Psoas muscle (tissue), 7 donors: ENCODE measurements at regions not wholly inside any gene's neighbourhood (a gene's known extent, or its start where the extent isn't known, plus 50 kb on each side); places are given as distances from the start of the nearest gene placed in this dataset.

ENCODE experiments used
- ATAC-seq, 4 donors: fragments of 200-7000 bp; cut with Tn5 transposase; one replicate each; pipeline ENCODE4 v1.9.1; 2020; ENCODE audit warnings: moderate library complexity in 3 of 4, mild to moderate bottlenecking in 2 of 4
- DNase-seq, 2 donors: peaks; one replicate each; pipeline ENCODE4 v3.0.0-alpha.2; 2020
- H3K27ac ChIP-seq: fragments of 200-600 bp; one replicate; pipeline ENCODE4 v1.8.0; 2022
- H3K27me3 ChIP-seq, 3 donors: fragments of 200-600 bp in 1 of 3; one replicate each; pipeline versions ENCODE4 v1.6.1 to v1.8.0; 2013 to 2022; ENCODE audit warnings: low read length in 2 of 3, mild to moderate bottlenecking in 2 of 3, moderate library complexity in 1 of 3; ENCODE audit not compliant: insufficient read depth in 3 of 3
- H3K36me3 ChIP-seq, 2 donors: fragments of 200-600 bp in 1 of 2; one replicate each; pipeline versions ENCODE4 v1.6.1 to v1.8.0; 2013 to 2022; ENCODE audit warnings: low read depth in 1 of 2, mild to moderate bottlenecking in 1 of 2, moderate library complexity in 1 of 2; ENCODE audit not compliant: insufficient read depth in 1 of 2
- H3K4me1 ChIP-seq: fragments of 200-600 bp; one replicate; pipeline ENCODE4 v1.8.0; 2022
- H3K4me3 ChIP-seq: fragments of 200-600 bp; one replicate; pipeline ENCODE4 v1.8.0; 2022; ENCODE audit warnings: mild to moderate bottlenecking
- H3K9me3 ChIP-seq: fragments of 200-600 bp; one replicate; pipeline ENCODE4 v1.8.0; 2022
- CTCF ChIP-seq: fragments of 200-600 bp; IDR thresholded peaks from one replicate; pipeline ENCODE4 v1.8.0; 2022; ENCODE audit warnings: antibody characterized with exemption
- WGBS, 3 donors: extraction: QIAGEN DNeasy Blood & Tissue Kit; methylation state at CpG; one replicate each; pipeline versions ENCODE4 v1.1.6 to v1.1.7; 2013; 5-methylcytosine and 5-hydroxymethylcytosine counted together
- intact Hi-C, 2 donors: fragments of 100-400 bp; cut with DNase I; formaldehyde crosslinking; loops; one replicate each; pipeline versions ENCODE4 v1.11.0 to v1.14.2; 2022
- donor health status: healthy with polysubstance abuse.
- donor health status: DM: no; HTN: no; CAD: no; lungs with moderate emphysema.
- donor health status: Bipolar disorder and iron deficiency.
- donor health status: healthy.
- donor health status: DM: yes; HTN: yes; CAD: no.
- donor health status: DM: no; HTN: no; CAD: no.
- donor health status: DM: yes; HTN: yes; CAD: no.

GRCh38 chr1:194194724-194195123 is 1008.3 kb upstream of the B3GALT2 start:
- DNase-seq (no peak), ATAC-seq (no peak)
- Histone ChIP-seq H3K4me3 (no peak overlapping the region), H3K27me3 (no peaks in the 10 kb centered on the region), H3K27ac (no peak overlapping the region), H3K9me3 (no peaks in the 10 kb centered on the region), H3K36me3 (no peaks in the 10 kb centered on the region), H3K4me1 (no peaks in the 10 kb centered on the region)
- TF ChIP-seq CTCF: no peak
- WGBS, 3 donors: 91 to 98% (median 92%) methylated on average over 2 of the region's 2 CpGs
- intact Hi-C loops: no loop called here

- peaks cover 4% of the 10 kb centered on the region for H3K9me3 ChIP-seq
- no peaks in the 10 kb centered on the region for H3K4me1 ChIP-seq
- H3K27ac ChIP-seq: no peak overlapping the region
- intact Hi-C loops: no loop called here
- H3K27me3 ChIP-seq: no peaks in the 10 kb centered on the region
- DNase-seq: no peak
- no peak for TF ChIP-seq CTCF
- no peak for ATAC-seq
- H3K4me3 ChIP-seq: no peak overlapping the region
- no peaks in the 10 kb centered on the region for H3K36me3 ChIP-seq
These were observed 998.6 kb upstream of the B3GALT2 start for GRCh38 chr1:194184974-194185373.

DNA sequence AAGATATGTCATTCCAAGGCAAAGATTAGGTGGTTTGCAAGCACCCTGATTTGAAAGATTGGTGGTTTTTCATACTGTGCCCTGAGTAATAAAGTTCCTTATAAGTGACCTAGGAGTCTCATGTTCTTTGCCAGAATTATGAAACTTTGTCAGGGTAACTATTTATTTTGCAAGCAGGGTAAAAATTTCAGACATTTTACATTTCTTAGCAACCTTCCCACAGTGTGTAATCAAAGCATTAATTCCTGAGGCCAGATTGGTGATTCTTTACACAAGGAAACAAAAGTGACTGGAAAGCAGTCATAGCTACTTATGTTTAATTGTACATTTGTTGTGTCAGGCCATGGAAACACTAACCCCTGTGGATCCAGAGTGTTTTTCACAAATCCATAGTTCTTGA is 998.0 kb upstream of the B3GALT2 start:
- Histone ChIP-seq H3K27me3 (no peaks in the 10 kb centered on the region), H3K27ac (no peak overlapping the region), H3K4me1 (no peaks in the 10 kb centered on the region), H3K4me3 (no peak overlapping the region), H3K9me3 (peaks cover 4% of the 10 kb centered on the region), H3K36me3 (no peaks in the 10 kb centered on the region)
- TF ChIP-seq CTCF: no peak
- DNase-seq (no peak), ATAC-seq (no peak)
- intact Hi-C loops: no loop called here

- H3K27me3 ChIP-seq: no peaks in the 10 kb centered on the region
- no peak for DNase-seq
- TF ChIP-seq CTCF: no peak
- no peak overlapping the region for H3K27ac ChIP-seq
- no peaks in the 10 kb centered on the region for H3K36me3 ChIP-seq
- H3K4me3 ChIP-seq: no peak overlapping the region
- H3K9me3 ChIP-seq: peaks cover 4% of the 10 kb centered on the region
- intact Hi-C loops: no loop called here
- 88 to 94% (median 91%) methylated on average over 5 of the region's 5 CpGs for WGBS, 3 donors
- no peaks in the 10 kb centered on the region for H3K4me1 ChIP-seq
- ATAC-seq: no peak
These were observed 995.4 kb upstream of the B3GALT2 start for GRCh38 chr1:194181845-194182244.

- Histone ChIP-seq H3K27me3 (no peaks in the 10 kb centered on the region), H3K4me3 (no peak overlapping the region), H3K36me3 (no peaks in the 10 kb centered on the region), H3K27ac (no peak overlapping the region), H3K4me1 (no peaks in the 10 kb centered on the region), H3K9me3 (no peaks in the 10 kb centered on the region)
- no peak for ATAC-seq
- intact Hi-C loops: no loop called here
- no peak for DNase-seq
- 30 to 56% (median 41%) methylated on average over 2 of the region's 2 CpGs for WGBS, 3 donors
- no peak for TF ChIP-seq CTCF
These were observed 989.8 kb upstream of the B3GALT2 start for GRCh38 chr1:194176212-194176611.
